ENCODE measurements at regions not wholly inside any gene's neighbourhood (a gene's known extent, or its start where the extent isn't known, plus 50 kb on each side); places are given as distances from the start of the nearest gene placed in this dataset.

DNA sequence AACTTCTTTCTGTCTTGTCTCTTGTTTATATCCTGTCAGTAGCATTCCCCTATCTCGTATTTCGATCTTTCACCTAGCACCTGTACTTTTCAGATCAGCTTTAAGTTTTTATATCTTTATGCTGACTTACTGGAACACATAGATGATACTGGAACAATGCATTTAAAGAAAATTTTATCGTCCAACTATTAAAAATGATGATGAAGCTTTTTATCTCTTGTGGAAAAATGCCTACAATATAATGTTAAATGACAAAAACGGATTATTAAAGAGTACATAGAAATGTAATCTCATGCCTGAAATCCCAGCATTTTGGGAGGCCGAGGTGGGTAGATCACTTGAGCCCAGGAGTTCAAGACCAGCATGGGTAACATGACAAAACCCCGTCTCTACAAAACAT is 139.5 kb downstream of the ZPLD1 start:
- no peak for TF ChIP-seq POLR2A (IDR thresholded peaks at IDR 0.05)
- TF ChIP-seq, protein P1, sequence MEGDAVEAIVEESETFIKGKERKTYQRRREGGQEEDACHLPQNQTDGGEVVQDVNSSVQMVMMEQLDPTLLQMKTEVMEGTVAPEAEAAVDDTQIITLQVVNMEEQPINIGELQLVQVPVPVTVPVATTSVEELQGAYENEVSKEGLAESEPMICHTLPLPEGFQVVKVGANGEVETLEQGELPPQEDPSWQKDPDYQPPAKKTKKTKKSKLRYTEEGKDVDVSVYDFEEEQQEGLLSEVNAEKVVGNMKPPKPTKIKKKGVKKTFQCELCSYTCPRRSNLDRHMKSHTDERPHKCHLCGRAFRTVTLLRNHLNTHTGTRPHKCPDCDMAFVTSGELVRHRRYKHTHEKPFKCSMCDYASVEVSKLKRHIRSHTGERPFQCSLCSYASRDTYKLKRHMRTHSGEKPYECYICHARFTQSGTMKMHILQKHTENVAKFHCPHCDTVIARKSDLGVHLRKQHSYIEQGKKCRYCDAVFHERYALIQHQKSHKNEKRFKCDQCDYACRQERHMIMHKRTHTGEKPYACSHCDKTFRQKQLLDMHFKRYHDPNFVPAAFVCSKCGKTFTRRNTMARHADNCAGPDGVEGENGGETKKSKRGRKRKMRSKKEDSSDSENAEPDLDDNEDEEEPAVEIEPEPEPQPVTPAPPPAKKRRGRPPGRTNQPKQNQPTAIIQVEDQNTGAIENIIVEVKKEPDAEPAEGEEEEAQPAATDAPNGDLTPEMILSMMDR (IDR thresholded peaks at IDR 0.05), result no peak
